ENCODE measurements at regions not wholly inside any gene's neighbourhood (a gene's known extent, or its start where the extent isn't known, plus 50 kb on each side); places are given as distances from the start of the nearest gene placed in this dataset.
"Not testable (repeated sequence)": the region's sequence is repeated elsewhere in the genome, so short reads cannot be mapped to it uniquely, and the experiment has no call there.

- ChIA-PET POLR2A (no interaction called here), CTCF (no interaction called here)
- TF ChIP-seq CTCF (IDR thresholded peaks at IDR 0.05; ENCODE audit: control extremely low read depth, extremely low read depth, low read depth, missing control alignments), result no peak
- DNase-seq (ENCODE audit: extremely low spot score), result peak; percentile 7
Observed at GRCh38 chr9:39587844-39588499, 232.5 kb downstream of the SPATA31A1 start.

GRCh38 chr9:39588500-39589137 lies 233.2 kb downstream of the SPATA31A1 start:
- ChIA-PET CTCF (no interaction called here), POLR2A (no interaction called here)
- TF ChIP-seq CTCF (IDR thresholded peaks at IDR 0.05; ENCODE audit: control extremely low read depth, extremely low read depth, low read depth, missing control alignments), result no peak
- DNase-seq (ENCODE audit: extremely low spot score), result peak; percentile 9

- CTCF ChIA-PET; POLR2A ChIA-PET; DNase-seq (ENCODE audit: extremely low spot score): not testable (repeated sequence)
Observed at GRCh38 chr9:39604089-39604488, 248.6 kb downstream of the SPATA31A1 start.

GRCh38 chr9:39611449-39612231 lies 256.2 kb downstream of the SPATA31A1 start:
- DNase-seq (ENCODE audit: extremely low spot score); CTCF ChIA-PET: not testable (repeated sequence)

GRCh38 chr9:39616480-39616879 lies 261.0 kb downstream of the SPATA31A1 start:
- CTCF ChIA-PET; POLR2A ChIA-PET; DNase-seq (ENCODE audit: extremely low spot score): not testable (repeated sequence)

More at GRCh38 chr9:39611449-39612231, 256.2 kb downstream of the SPATA31A1 start:
- POLR2A ChIA-PET, result not testable (repeated sequence)

GRCh38 chr9:39624048-39624447 lies 268.6 kb downstream of the SPATA31A1 start:
- POLR2A ChIA-PET; DNase-seq (ENCODE audit: extremely low spot score); CTCF ChIA-PET: not testable (repeated sequence)

GRCh38 chr9:39632071-39632470 lies 276.6 kb downstream of the SPATA31A1 start:
- DNase-seq (ENCODE audit: extremely low spot score); POLR2A ChIA-PET; CTCF ChIA-PET: not testable (repeated sequence)

- CTCF ChIA-PET; DNase-seq (ENCODE audit: extremely low spot score); POLR2A ChIA-PET: not testable (repeated sequence)
Observed at GRCh38 chr9:39649029-39649428, 293.6 kb downstream of the SPATA31A1 start.

GRCh38 chr9:39656960-39657603 lies 301.6 kb downstream of the SPATA31A1 start:
- CTCF ChIA-PET; DNase-seq (ENCODE audit: extremely low spot score); POLR2A ChIA-PET: not testable (repeated sequence)

- CTCF ChIA-PET; DNase-seq (ENCODE audit: extremely low spot score); POLR2A ChIA-PET: not testable (repeated sequence)
Observed at GRCh38 chr9:39663020-39663419, 307.6 kb downstream of the SPATA31A1 start.

- CTCF ChIA-PET; DNase-seq (ENCODE audit: extremely low spot score); POLR2A ChIA-PET: not testable (repeated sequence)
Observed at GRCh38 chr9:39663713-39664112, 308.2 kb downstream of the SPATA31A1 start.

GRCh38 chr9:39665020-39665419 lies 309.6 kb downstream of the SPATA31A1 start:
- POLR2A ChIA-PET; CTCF ChIA-PET; DNase-seq (ENCODE audit: extremely low spot score): not testable (repeated sequence)

GRCh38 chr9:39674437-39675210 lies 319.2 kb downstream of the SPATA31A1 start:
- CTCF ChIA-PET; DNase-seq (ENCODE audit: extremely low spot score); POLR2A ChIA-PET: not testable (repeated sequence)

- CTCF ChIA-PET; POLR2A ChIA-PET; DNase-seq (ENCODE audit: extremely low spot score): not testable (repeated sequence)
Observed at GRCh38 chr9:39675211-39675553, 319.7 kb downstream of the SPATA31A1 start.

GRCh38 chr9:39678534-39679263 lies 323.2 kb downstream of the SPATA31A1 start:
- DNase-seq (ENCODE audit: extremely low spot score); POLR2A ChIA-PET; CTCF ChIA-PET: not testable (repeated sequence)
